Sigmoid colon (tissue), 4 donors: ENCODE measurements at regions not wholly inside any gene's neighbourhood (a gene's known extent, or its start where the extent isn't known, plus 50 kb on each side); places are given as distances from the start of the nearest gene placed in this dataset.

Source experiments
- EP300 ChIP-seq, 4 donors: sonication (generic); formaldehyde crosslinking; IDR thresholded peaks; one replicate each; pipeline ENCODE4 v1.6.1; 2017; ENCODE audit warnings: antibody characterized with exemption in 4 of 4
- POLR2A ChIP-seq, 2 donors: fragments of 450-650 bp; IDR thresholded peaks; one replicate each; pipeline ENCODE4 v1.6.1; 2016; ENCODE audit warnings: antibody characterized with exemption in 2 of 2, mild to moderate bottlenecking in 2 of 2, moderate library complexity in 2 of 2
- POLR2AphosphoS5 ChIP-seq, 4 donors: sonication (generic); formaldehyde crosslinking; IDR thresholded peaks; one replicate each; pipeline ENCODE4 v1.6.1; 2017; ENCODE audit warnings: antibody characterized with exemption in 4 of 4
- TF ChIP-seq, protein P1 (sequence below), 4 experiments: fragments of 450-650 bp in 3 of 4; fragments of 200-600 bp in 1 of 4; IDR thresholded peaks; one replicate each; pipeline ENCODE4 v1.5.1; 2016 to 2019; ENCODE audit warnings: antibody characterized with exemption in 4 of 4, mild to moderate bottlenecking in 3 of 4, moderate library complexity in 2 of 4

DNA sequence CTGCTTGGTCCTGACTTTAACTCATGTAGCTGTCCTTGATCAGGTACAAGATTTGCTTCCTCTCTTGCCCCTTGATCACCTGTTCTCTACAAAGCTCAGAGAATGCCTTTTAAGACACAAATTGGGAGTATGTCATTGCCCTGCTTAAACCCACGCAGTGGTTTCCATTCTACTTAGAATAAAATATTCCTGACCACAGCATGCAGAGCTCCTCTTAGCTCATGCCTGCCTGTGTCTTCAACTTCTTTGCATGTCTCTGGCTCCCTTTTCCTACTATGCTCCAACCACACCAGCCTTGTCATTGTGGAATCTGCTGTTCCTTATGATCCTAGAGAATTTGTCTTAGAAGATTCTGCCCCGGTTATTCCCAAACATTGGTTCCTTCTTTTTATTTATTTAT, 393.1 kb downstream of the RRAGC start:
- TF ChIP-seq, protein P1, sequence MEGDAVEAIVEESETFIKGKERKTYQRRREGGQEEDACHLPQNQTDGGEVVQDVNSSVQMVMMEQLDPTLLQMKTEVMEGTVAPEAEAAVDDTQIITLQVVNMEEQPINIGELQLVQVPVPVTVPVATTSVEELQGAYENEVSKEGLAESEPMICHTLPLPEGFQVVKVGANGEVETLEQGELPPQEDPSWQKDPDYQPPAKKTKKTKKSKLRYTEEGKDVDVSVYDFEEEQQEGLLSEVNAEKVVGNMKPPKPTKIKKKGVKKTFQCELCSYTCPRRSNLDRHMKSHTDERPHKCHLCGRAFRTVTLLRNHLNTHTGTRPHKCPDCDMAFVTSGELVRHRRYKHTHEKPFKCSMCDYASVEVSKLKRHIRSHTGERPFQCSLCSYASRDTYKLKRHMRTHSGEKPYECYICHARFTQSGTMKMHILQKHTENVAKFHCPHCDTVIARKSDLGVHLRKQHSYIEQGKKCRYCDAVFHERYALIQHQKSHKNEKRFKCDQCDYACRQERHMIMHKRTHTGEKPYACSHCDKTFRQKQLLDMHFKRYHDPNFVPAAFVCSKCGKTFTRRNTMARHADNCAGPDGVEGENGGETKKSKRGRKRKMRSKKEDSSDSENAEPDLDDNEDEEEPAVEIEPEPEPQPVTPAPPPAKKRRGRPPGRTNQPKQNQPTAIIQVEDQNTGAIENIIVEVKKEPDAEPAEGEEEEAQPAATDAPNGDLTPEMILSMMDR (IDR thresholded peaks at IDR 0.05), result no peak
- no peak for TF ChIP-seq POLR2A (IDR thresholded peaks at IDR 0.05)
- no peak for TF ChIP-seq EP300 (IDR thresholded peaks at IDR 0.05)
- no peak for TF ChIP-seq POLR2AphosphoS5 (IDR thresholded peaks at IDR 0.05)
